GM10248 (cell line): ENCODE measurements at regions not wholly inside any gene's neighbourhood (a gene's known extent, or its start where the extent isn't known, plus 50 kb on each side); places are given as distances from the start of the nearest gene placed in this dataset.

Experiments used
- CTCF ChIA-PET: fragments of 300-600 bp; sonication (Branson Sonifier 250); formaldehyde crosslinking; extraction: SDS; loops from one replicate; lab custom pipeline; 2021; ENCODE audit warnings: antibody characterized with exemption; lab: Yijun Ruan, JAX
- POLR2A ChIA-PET: fragments of 350-650 bp; sonication (Branson Sonifier 250); formaldehyde crosslinking; extraction: SDS; loops from one replicate; lab custom pipeline; 2020; ENCODE audit warnings: antibody characterized with exemption; lab: Yijun Ruan, JAX
- DNase-seq: peaks from one replicate; pipeline ENCODE4 v3.0.0; 2012; ENCODE audit errors: extremely low spot score
- TF ChIP-seq, protein P1 (sequence below): IDR thresholded peaks from 2 replicates; pipeline ENCODE4 v1.5.1; 2012; ENCODE audit warnings: mild to moderate bottlenecking, low read depth; ENCODE audit errors: extremely low read depth, missing control alignments, control extremely low read depth

DNA sequence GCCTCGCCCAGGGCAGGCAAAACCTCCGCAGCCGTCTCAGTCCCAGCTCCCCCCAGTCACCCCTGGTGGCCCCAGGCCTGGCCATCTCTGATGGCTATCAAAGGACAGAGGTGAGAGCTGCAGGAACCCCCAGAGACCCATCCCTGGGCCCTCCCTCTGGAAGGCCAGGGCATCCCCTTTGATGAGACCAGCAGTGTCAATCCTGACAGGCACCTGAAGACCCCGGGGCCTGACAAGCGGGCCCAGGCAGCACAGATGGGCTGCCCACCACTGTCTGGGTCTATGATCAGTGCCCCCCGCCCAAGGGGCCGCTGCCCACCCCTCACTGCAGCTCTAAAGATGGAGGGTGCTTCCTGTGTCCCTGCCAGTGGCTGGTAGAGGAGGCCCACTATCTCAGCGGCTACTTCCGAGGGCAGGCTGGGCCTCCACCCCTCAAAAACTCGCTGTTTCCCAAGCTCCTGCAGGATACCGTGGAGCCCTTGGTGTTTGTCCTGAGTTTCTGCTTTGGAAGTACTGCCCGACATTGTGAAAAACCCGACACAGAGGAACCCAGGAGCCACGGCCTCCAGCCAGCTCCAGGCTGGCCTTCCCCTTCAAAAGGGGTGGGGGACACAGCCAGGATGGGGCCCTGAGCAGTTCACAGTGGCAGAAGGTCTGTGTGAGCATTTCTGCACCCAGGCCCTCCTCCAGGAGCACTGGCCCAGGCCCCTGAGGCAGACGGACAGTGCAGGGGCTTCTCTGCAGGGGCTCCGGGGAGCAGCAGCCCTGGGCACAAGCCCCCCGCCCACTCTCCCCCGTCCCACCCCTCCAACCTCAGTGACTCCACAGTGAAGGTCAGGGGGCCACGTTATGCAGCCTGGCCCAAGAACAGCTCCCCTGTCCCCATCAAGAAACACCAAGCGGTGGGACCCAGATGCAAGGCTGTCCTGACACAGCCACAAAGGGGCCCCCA lies 99.2 kb downstream of the PDGFA start:
- no peak for DNase-seq
- TF ChIP-seq, protein P1, sequence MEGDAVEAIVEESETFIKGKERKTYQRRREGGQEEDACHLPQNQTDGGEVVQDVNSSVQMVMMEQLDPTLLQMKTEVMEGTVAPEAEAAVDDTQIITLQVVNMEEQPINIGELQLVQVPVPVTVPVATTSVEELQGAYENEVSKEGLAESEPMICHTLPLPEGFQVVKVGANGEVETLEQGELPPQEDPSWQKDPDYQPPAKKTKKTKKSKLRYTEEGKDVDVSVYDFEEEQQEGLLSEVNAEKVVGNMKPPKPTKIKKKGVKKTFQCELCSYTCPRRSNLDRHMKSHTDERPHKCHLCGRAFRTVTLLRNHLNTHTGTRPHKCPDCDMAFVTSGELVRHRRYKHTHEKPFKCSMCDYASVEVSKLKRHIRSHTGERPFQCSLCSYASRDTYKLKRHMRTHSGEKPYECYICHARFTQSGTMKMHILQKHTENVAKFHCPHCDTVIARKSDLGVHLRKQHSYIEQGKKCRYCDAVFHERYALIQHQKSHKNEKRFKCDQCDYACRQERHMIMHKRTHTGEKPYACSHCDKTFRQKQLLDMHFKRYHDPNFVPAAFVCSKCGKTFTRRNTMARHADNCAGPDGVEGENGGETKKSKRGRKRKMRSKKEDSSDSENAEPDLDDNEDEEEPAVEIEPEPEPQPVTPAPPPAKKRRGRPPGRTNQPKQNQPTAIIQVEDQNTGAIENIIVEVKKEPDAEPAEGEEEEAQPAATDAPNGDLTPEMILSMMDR = no peak
- ChIA-PET POLR2A (no interaction called here), CTCF (no interaction called here)

DNA sequence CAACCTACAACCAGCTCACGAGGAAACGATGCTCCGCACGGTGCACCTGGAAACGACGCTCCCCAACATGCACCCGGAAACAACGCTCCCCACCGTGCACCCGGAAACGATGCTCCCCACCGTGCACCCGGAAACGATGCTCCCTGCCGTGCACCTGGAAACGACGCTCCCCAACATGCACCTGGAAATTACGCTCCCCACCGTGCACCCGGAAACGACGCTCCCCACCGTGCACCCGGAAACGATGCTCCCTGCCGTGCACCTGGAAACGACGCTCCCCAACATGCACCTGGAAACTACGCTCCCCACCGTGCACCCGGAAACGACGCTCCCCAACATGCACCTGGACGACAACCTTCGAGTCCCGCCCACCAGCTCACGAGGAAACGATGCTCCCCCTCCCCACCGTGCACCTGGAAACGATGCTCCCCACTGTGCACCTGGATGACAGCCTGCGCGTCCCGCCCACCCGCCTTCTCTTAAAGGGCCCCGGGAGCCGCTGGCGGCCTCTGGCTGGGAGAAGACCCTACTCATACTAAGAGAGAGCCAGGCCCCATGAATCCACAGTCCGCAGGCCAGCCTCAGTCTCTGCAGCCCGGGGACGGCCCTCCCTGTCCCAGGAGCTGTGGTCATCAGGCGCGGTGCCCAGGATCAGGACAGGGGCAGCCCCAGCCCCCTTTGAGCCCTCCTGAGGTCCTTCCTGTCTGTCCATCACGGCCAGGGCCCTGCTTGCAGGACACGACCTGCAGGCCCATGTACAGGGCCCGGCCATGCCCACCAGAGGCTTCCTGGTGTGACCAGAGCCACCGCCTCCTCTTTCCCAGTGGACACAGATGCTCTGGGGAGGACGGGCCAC lies 98.3 kb downstream of the PDGFA start:
- ChIA-PET POLR2A (no interaction called here), CTCF (interaction anchor here (1.3 kb wide), 1 partner anchor 11 kb away, joined by 4 read pairs; no protein-coding TSS in a partner anchor)
- no peak for DNase-seq
- TF ChIP-seq, protein P1 = no peak

DNA sequence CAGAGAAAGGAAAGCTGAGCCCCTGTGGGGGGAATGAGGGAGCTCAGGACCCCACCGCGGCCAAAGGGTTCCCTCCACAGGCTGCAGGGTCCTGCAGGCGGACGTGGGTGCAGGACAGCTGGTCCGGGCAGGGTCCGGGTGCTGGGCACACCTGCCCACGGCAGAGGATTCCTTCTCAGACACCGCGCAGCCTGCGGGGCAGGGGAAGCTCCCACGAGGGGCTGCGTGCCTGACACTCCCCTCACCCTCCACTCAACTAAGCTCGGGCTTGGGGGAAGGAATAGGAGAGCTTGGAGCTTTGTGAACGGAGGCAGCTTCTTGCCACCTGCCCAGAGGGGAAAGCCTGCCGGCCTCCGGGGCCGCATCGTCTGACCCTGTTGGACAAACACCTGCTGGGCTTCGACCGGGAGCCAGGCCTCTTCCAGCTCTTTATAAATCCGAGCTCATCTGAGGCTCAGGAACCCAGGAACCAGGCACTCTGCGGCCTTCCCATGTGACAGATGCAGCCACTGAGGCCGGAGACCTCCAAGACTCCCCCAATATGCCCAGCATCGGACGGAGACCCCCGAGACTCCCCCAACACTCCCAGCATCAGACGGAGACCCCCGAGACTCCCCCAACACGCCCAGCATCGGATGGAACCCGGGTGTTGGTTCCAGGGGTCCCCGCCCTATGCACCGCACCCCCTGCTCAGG lies 97.3 kb downstream of the PDGFA start:
- DNase-seq = no peak
- TF ChIP-seq, protein P1 = no peak
- POLR2A ChIA-PET = no interaction called here
- CTCF ChIA-PET = interaction anchor here (1.3 kb wide), 1 partner anchor 10 kb away, joined by 4 read pairs; no protein-coding TSS in a partner anchor

DNA sequence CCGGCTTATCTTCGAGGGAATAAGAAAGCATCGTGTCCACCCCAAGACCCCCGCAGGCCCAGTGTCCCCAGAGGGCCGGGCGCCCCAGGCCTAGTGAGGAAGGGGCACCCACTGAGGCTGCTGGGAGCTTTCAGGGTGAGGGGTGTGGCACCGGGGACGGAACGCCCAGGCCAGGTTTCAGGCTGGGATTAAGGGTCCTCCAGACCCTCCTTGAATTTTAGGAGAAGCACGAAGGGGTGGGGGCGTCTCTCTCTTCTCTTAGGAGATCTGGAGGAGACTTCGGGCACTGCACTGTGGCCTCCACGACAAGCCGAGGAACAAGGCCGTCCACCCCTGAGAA lies 96.8 kb downstream of the PDGFA start:
- ChIA-PET POLR2A (no interaction called here), CTCF (interaction anchor here (1.3 kb wide), 1 partner anchor 9 kb away, joined by 4 read pairs; no protein-coding TSS in a partner anchor)
- TF ChIP-seq, protein P1 = no peak
- DNase-seq = no peak

DNA sequence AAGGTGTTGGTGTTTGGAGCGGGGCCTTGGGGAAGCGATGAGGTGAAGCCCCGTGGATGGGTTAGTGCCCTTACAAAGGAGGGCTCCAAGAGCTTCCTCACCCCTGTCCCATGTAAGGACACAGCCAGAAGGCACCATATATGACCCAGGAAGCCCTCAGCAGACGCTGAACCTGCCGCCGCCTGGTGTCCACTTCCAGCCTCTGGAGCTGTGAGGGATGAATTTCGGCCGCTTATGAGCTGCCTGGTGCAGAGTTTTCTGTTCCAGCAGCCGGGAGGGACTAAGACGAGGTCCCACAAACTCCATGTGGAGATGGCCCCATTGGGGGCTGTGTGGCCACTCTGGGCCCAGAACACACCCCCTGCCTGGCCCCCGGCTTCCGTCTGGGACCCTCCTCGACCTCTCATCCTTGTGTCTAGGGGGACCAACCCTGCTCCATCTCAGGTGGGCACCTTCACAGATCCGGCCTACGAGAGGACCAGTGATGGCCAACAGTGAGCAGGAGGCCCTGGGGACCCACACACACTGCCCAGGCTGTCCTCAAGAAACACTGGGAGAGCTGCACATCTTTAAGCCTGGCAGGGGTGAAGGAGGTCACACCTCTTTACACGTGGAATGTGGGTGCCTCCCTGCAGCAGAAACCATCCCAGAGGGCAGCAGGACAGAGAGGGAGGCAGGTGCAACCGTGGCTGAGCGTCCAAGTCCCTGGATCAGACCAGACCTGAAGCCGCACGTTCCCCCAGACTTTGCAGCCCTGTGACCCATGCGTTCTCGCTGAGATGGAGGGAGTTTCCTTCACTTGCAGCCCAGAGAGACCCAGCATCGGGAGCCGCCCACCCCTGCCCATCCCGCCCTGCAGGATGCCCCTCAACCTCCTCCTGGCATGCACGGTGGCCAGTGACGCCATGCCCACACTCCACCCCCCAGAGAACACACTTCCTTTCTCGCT lies 96.1 kb downstream of the PDGFA start:
- ChIA-PET CTCF (no interaction called here), POLR2A (no interaction called here)
- TF ChIP-seq, protein P1 = no peak
- DNase-seq = no peak
